ENCODE measurements at regions not wholly inside any gene's neighbourhood (a gene's known extent, or its start where the extent isn't known, plus 50 kb on each side); places are given as distances from the start of the nearest gene placed in this dataset.
"Not testable (repeated sequence)": the region's sequence is repeated elsewhere in the genome, so short reads cannot be mapped to it uniquely, and the experiment has no call there.

DNA sequence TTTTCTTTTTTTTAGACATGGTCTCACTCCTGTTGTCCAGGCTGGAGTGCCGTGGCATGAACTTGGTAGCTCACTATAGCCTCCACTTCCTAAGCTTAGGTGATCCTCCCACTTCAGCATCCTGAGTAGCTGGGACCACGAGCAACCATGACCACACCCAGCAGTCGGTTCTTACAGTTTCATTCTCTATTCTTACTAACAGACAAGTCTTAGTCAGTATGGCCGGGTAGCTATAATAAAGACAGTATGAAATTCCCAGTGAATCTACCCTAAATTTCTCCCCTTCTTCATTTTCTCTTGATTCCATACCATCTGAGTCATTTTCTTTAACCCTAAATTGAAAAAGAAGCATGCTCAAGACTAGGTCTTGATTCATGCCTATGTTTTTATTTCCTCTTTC lies 775.3 kb upstream of the NRXN1 start:
- no peak for DNase-seq

DNA sequence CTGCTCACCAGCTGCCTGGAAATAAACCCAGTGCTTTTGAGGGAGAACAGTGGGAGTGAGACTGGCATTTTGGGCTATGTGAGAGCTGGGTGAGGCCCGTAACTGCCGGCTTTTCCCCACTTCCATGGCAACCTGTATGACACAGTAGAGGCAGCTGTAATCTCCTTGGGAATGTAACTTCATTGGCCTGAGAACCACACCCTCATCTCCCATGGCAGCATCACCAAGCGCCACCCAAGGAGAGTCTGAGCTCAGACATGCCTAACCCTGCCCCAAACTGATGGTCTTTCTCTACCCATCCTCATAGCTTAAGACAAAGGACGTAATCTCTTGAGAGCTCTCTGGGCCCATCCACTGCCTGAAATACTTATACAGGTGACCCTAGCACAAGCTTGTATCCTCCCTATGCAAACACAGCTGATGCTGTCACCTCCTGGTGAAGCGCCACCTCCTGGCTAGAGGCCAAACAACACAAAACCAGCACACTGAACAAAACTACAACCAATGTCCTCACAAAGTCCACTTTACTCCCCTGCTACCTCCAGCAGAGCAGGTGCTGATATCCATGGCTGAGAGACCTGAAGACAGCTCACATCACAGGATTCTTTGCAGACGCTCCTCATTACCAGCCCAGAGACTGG lies 763.4 kb upstream of the NRXN1 start:
- peak; percentile 9 to 15 for DNase-seq

DNA sequence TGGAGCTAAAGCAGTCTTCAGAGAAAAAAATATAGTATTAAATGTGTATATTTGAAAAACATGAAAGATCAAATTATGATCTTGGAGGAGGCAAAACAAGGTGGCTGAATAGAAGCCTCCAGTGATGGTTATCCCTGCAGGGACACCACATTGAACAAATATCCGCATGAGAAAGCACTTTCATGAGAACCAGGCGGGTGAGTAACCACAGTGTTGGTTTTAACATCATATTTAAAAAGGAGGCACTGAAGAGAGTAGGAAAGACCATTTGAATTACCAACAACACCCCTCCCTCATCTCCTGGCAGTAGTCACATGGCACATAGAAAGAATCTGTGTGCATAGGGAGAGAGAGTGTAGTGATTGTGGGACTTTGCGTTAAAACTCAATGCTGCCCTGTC lies 759.6 kb upstream of the NRXN1 start:
- DNase-seq, result no peak

DNA sequence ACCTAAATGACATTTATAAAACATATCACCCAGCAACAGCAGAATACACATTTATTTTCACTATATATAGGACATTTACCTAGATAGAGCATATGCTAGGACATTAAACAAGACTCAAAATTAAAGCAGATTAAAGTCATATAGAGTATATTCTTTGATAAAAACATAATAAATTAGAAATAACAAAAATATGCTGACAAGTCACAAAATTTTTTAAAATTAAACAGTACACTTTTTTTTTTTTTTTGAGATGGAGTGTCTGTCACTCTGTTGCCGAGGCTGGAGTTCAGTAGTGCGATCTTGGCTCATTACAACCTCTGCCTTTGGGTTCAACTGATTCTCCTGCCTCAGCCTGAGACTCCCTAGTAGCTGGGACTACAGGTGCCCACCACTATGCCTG lies 758.9 kb upstream of the NRXN1 start:
- no peak for DNase-seq

DNA sequence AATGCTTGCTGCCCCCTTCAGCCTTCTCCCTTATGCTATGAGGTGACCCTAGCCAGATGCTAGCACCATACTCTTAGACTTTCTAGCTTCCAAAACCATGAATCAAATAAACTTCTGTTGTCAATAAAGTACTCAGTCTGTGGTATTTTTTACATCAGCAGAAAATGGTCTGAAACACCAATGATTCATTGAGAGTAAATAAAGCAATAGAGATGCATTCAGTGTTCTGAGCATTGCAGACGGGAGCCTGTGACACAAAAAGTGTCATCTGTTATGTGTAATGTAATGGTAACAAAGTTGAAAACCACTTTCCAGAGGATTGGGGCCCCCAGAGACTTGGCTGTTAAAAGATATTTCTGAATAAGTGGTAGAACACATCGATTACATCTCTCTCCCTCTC lies 758.0 kb upstream of the NRXN1 start:
- no peak for DNase-seq

DNA sequence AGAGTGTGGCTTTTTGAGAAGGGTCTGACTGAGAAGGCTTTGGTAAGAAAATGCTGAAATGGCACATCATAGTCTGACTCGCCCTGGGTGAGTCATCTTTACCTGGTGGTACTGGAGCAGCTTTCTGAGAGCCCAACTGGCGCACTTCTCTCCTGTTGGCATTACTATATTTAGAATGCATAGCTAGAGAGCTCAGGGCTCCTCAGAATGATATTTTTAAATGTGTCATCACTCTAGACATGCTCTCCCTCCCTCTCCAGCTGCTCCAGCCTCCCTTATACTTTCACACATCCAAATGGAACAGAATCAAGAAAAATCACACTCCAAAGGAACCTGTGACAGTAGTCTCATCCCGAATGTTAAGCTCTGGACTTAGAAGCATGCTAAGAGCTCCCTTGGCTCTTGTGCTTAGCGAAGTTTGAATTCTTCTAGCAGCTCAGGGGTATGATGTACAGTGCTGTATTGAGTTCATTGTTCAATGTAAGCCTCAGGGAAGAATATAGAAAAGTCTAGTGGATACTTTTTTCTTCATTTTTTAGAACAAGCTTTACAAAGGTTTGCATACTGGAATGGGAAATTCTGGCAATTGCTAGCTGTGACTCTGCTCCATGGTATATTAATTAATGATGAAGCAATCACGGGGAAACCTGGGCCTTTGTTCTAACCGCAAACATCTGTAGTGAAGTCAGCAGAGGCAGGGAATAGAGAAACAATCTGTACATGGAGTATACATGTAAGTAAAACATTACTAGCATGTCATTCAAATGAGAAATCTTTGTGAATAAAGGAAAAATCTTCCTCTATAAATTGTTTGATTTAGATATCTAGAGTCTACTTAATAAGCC lies 751.2 kb upstream of the NRXN1 start:
- DNase-seq, result no peak

DNA sequence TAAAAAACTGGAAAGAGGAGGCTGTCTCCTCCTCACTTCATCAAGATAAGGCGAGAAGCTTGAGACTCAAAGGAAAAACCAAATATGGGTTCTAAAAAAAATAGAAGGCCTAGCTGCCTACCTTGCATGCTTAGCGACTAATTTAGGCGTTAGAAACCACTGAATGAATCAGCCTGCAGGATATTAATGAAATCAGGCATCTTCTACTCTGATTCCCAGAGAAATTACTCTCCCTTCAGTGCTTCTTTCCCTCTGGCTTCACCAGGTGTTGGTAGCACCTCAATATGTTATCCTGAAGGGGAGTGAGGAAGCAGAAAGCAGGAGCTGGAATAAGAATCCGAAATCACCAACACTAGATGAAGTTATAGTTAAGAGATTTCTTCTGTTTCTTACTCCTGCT lies 749.8 kb upstream of the NRXN1 start:
- no peak for DNase-seq

DNA sequence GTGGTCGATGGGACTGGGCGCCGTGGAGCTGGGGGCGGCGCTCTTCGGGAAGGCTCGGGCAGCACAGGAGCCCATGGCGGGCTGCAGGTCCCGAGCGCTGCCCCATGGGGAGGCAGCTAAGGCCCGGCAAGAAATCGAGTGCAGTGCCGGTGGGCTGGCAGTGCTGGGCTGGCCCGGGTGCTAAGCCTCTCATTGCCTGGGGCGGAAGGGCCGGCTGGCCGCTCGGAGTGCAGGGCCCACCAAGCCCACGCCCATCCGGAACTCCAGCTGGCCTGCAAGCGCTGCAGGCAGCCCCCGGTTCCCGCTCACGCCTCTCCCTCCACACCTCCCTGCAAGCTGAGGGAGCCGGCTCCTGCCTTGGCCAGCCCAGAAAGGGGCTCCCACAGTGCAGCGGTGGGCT lies 748.4 kb upstream of the NRXN1 start:
- no peak for DNase-seq

DNA sequence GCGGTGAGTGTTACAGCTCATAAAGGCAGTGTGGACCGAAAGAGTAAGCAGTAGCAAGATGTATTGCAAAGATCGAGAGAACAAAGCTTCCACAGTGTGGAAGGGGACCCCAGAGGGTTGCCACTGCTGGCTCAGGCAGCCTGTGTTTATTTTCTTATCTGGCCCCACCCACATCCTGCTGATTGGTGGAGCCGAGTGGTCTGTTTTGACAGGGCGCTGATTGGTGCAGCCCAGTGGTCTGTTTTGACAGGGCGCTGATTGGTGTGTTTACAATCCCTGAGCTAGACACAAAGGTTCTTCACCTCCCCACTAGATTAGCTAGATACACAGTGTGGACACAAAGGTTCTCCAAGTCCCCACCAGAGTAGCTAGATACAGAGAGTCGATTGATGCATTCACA lies 747.8 kb upstream of the NRXN1 start:
- DNase-seq, result not testable (repeated sequence)

DNA sequence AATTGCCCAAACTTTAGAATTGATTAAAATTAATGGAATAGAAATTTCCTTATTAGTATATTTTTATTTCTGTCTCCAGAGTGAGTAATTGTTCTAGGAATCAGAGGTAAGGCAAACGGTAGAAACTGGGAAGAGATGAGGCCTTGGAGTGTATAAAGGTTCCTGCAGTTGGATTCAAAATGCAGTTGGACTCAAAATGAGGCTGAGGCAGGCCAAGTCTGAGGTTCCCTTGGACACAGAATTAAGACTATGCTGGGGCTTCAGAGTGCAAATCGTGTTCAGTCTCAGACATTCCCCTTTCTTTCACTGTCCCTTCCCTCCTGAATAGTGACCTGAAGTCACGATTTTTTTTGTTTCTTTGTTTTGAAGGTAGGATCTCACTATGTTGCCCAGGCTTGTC lies 746.9 kb upstream of the NRXN1 start:
- no peak for DNase-seq

DNA sequence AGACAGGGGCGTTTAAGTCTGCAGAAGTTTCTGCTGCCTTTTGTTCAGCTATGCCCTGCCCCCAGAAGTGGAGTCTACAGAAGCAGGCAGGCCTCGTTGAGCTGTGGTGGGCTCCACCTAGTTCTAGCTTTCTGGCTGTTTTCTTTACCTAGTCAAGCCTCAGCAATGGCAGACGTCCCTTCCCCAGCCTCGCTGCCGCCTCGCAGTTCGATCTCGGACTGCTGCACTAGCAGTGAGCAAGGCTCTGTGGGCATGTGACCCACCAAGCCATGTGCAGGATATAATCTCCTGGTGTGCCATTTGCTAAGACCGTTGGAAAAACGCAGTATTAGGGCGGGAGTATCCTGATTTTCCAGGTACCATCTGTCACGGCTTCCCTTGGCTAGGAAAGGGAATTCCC lies 742.7 kb upstream of the NRXN1 start:
- not testable (repeated sequence) for DNase-seq

DNA sequence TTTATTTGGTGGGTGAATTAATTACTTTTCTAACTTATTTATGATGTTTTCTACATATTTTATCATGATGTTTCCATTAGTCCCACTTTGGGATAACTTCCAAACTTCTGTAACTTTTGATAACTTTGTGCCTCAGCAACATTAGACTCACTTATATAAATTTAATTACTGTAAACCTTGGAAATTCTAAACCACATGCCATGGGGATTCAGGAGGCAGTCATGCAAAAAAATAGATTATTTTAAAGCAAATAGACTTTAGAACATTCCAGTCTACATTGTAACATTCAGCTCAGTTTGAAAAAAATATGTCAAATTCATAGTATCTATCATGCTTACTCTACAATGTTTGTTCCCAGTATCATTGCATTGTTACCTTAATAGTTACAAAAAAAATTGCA lies 728.5 kb upstream of the NRXN1 start:
- DNase-seq, result no peak

DNA sequence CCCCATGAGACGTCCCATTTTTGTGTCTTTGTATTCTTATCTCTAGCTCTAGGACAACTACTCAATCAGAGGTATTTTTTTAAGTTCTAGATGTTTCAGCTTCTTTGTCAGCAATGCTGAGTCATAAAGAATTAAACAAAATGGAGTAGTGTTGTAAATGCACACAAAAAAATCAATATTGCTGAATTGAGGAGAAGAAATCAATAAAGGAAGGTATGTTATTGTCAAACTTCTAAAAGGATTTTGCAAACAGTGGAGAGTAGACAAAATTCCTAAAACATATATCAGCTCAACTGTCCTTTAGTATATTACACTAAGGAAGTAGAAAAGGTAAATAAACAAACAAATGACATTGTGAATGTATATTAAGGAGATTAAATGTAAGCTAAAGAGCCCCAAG lies 726.1 kb upstream of the NRXN1 start:
- no peak for DNase-seq

DNA sequence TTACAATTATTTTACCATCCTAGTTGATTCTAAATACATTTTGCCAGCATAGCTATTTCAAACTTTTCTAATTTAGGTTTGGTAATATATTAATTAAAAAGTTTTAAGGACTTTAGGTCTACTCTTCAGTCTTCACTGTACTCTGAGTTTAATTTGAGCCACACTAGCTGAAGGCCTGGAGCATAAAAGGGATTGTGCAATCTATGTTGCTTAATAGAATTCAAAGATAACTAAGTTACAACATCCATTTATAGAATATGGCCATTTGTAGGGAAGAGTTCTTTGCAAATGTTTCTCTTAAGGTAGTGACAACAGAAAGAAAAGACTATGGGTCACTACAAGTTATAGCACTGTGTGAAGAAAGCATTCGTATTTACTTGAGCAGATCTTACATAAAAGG lies 702.2 kb upstream of the NRXN1 start:
- DNase-seq, result peak; percentile 16 to 19

DNA sequence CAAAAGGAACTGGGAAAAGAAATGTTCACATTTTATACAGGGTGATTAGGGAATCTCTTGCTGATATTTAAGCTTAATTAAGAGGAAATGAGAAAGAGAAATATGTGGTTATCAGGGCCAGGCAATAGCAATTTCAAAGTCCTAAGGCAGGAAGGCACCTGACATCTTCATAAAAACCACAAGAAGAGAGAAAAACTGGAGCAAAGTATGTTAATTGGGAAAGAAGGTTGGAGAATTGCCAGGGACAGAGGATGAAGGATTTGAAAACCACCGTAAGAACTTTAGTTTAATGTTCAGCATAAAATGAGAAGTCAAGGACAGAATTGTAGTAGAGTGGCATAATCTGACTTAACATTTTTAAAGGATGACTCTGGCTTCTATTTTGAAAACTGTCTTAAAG lies 691.8 kb upstream of the NRXN1 start:
- DNase-seq, result peak in 1 of 2 experiments; percentile 9

DNA sequence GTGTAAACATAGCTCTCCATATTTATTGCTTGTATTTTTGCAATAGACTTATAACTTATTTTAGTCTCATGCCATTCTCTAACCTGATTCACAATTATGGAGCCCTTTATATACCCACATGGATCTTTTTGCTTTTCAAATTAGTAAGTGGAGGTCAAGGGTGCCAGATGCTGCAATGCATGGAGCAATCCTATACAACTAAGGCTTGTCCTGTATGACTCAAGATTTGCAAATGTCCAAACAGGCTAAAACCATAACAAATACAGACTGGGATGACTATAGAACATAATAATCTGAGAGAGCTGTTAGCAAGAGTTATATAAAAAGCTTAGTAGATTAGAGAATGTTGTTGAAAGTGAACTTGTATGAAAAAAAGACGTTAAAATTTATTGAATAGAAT lies 690.4 kb upstream of the NRXN1 start:
- no peak for DNase-seq

DNA sequence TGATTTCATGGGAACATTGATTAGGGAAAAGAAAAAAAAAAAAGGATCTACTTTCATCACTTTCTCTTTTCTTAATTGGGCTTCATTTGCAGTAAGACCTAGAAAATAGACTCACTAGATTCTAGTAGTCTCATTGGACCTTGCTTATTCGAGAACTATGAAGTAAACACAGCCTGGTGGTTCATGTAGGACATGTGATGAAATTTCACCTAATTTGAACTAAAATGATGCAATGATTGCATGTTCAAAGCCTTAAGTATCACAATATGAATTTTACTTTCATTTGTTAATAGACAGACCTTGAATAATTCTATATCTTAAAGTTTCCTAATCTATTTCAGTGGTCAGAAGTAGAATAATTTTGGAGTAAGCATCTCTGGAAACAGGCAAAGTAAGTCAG lies 688.9 kb upstream of the NRXN1 start:
- no peak for DNase-seq

DNA sequence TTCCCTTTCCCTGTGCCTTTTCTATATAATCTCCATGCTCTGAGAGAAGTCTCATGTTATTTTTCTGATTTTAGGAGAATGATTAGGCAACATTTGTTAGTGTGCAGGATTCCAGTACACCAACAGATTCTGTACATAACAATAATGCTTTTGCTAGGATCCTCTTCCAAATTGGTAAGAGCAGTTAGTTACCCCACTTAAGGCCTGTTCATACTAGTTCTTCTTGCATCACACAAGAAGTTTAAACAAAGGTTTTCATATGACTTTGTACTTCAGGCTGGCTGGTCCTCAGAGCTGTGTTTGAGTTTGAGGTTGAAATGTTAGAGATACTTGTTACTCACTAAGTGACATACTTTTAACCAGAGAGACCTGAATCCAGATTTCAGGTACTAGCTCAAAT lies 686.9 kb upstream of the NRXN1 start:
- no peak for DNase-seq

DNA sequence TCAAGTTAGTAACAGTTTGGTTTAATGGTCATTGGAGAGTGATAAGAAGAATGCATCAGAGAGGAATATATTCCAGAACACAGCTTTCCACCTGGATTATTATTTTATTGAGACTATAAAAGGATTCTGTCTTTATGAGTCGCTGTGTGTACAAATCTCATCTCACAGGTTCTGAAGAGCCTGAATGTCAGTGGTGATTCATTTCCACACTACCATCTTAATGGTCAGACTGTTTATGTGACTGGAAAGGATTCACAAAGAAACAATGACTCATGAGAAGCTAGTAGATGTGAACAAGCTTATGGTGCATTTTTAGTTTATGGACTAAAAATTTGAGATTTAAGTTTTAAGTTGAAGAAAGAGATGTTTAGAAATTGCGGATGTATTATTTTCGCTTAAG lies 685.4 kb upstream of the NRXN1 start:
- DNase-seq, result no peak

DNA sequence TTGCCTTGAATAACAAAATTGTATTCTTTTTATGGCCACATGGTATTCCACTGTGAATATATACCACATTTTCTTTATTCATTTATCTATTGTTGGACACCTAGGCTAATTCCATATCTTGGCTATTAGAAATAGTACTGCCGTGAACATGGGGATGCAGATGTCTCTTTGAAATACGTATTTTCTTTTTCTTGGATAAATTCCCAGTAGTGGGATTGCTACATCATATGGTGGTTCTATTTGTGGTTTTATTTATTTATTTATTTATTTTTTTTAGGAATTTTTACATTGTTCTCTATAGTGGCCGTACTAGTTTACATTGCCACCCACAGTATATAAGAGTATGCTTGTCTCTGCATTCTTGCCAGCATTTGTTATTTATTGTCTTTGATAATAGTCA lies 679.8 kb upstream of the NRXN1 start:
- DNase-seq, result no peak

DNA sequence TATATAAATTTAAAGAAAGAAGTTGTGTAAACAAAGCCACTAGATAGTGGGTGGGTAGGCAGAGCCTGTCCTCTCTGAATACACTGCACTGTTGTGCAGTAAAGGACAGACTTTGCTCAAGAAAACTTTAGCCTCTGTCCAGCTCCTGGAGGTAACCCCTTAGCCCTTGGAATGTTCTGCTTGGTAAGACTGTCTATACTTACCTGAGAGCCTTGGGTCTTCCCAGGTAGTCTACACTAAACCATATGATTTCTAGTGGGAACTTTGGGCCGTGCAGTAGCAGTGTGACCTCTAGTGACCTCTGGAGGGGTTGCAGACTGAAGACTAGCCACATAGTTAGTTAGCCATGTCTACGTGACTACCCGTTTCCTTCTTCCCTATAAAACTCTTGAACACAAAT lies 678.3 kb upstream of the NRXN1 start:
- peak; percentile 54 to 69 for DNase-seq

DNA sequence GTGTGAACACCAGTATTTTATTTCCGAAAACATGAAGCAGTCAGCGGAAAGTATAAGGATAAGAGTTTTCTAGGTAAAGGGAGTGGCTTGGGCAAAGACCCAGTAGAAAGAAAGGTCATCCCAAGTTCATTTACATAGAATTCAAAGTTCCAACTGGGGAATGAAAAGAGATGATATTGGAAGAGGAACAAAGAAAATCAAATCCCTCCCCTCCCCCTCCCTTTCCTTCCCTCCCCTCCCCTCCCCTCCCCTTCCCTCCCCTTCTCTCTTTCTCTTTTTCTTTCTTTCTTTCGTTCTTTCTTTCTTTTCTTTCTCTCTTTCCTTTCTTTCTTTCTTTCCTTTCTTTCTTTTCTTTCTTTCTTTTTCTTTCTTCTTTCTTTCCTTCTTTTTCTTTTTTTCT lies 675.7 kb upstream of the NRXN1 start:
- no peak for DNase-seq

DNA sequence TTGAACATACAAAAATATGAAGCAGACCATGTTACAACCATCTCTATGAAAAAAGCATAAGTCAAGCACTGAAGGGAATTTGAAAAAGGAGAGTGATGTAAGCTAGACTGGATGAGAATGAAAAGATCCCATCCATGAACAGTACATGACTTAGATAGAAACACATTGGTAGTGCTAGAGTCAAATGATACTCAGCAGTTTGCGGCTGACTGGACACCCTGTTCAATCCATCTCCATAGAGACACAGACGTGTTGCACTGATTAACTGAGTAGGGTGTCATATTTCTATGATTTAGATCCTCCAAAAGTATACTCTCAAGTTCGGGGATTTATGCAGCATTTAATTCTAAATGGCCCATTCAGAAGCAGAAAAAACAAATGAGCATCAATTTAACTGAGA lies 674.3 kb upstream of the NRXN1 start:
- no peak for DNase-seq

DNA sequence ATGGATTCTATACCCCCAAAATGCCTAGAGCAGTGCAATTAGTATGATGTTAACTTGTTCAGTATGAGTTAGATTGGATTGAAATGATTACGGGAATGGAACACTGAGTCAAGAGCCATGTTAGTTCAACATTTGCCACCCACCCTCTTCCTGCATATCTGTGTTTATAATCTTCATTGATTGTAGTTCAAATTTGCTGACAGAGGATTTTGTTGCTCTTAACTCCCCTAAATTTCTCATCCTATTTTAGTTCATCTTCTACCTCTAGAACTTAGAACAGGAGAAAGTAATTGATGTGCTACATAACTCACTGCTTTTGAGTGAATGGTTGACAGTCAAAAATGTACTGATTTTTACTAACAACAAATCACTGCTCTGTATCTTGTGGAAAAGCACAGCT lies 673.5 kb upstream of the NRXN1 start:
- no peak for DNase-seq

DNA sequence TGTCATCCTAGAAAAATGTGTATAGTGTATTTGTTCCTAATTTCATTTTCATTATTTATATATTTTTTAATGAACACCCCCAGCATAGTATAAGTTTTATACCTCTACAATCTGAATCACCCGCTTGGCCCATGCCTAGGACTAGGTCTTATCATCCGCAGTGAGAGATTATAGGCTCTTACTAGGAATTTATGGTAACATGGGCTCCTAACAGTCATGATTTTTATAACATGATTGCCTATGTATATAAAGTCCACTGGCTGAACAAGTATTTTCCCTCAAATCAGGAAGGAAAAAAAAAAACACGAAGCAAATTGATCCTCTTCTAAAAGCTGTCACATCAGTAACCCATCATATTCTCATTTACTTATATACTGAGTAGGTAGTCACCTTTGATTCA lies 666.1 kb upstream of the NRXN1 start:
- DNase-seq, result no peak

Measured in Kasumi-1 (cell line).